T47D (cell line): ENCODE measurements at regions not wholly inside any gene's neighbourhood (a gene's known extent, or its start where the extent isn't known, plus 50 kb on each side); places are given as distances from the start of the nearest gene placed in this dataset.
"Not testable (repeated sequence)": the region's sequence is repeated elsewhere in the genome, so short reads cannot be mapped to it uniquely, and the experiment has no call there.

Source experiments
- DNase-seq, 2 experiments: peaks; one replicate each; pipeline versions ENCODE4 v3.0.0 to v3.0.0-alpha.2; 2011 to 2012; ENCODE audit warnings: low read depth in 1 of 2, low spot score in 1 of 2
- JUND ChIP-seq: IDR thresholded peaks from 2 replicates; pipeline ENCODE4 v1.6.1; 2012; ENCODE audit warnings: low read depth
- in situ Hi-C: cut with HindIII; loops from 2 replicates; pipeline ENCODE4 v1.10.0; 2016; ENCODE audit warnings: low sequenced_read_pairs, low pct_unique_long_range_greater_than_20kb

DNA sequence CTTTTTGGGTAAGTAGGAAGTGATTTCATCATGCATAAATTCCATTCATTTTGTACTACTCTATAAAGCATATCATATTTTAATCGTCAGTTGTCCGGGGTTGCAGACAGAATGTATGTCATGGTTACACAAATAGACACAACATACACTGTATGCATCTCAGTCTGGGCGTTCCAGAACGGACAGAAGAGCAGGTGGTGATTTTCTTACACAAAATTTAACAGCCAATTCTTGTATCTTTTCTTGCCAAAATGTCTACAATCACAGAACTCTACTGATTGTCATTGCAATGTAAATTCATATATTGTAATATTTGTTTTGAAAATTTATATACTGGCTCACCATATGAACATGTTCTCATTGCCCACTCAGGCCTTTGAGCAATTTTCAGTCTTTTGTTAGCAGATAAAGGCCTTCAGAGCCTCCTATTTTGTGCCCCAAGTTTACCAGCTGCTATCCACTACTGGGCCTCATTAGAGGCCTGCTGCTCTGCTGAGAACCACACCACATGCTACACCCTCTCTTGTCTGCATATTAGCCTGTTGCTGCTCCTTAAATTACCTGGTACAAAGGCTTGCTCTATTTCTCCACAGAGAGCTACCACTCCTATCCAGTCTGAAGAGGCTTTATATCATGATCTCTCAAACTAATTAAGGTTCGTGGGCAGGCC lies 61.5 kb downstream of the PRDM13 start:
- in situ Hi-C loops, result no loop called here
- DNase-seq, result no peak
- no peak for TF ChIP-seq JUND

DNA sequence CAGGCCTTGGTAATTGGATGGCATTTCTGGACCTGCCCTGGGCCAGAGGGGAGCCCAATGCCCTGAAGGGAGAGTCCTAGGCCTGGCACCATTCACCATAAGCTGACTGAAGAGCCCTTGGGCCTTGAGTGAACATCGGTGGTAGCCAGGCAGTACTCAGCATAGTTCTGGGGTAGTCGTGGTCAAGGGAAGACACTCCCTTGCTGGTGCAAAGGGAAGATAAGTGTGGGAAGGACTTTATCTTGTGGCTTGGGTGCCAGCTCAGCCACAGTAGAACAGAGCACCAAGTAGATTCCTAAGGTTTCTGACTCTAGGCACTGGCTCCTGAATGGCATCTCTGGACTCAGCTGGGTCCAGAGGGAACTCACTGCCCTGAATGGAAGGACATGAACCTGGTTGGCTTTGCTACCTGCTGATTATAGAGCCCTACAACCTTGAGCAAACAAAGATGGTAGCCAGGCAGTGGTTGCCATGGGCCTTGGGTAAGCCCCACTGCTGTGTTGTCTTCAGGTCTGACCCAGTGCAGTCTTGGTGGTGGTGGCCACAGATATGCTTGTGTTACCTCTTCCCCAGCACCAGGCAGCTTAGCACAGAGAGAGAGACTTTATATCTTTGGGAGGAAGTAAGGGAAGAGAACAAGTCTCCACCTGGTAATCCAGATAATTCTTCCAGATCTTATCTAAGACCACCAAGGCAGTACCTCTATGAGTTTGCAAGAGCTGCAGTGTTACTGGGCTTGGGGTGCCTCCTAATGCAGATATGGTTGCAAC lies 83.5 kb downstream of the PRDM13 start:
- in situ Hi-C loops, result no loop called here
- no peak for DNase-seq
- TF ChIP-seq JUND, result no peak

DNA sequence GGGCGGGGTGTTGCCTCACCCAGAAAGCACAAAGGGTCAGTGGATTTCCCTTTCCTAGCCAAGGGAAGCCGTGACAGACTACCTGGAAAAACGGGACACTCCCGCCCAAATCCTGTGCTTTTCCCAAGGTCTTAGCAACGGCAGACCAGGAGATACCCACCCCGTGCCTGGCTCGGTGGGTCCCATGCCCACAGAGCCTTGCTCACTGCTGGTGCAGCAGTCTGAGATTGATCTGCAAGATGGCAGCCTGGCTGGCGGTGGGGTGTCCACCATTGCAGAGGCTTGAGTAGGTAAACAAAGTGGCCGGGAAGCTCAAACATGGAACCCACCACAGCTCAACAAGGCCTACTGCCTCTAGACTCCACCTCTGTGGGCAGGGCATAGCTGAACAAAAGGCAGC lies 95.7 kb downstream of the PRDM13 start:
- DNase-seq, in situ Hi-C loops: not testable (repeated sequence)

DNA sequence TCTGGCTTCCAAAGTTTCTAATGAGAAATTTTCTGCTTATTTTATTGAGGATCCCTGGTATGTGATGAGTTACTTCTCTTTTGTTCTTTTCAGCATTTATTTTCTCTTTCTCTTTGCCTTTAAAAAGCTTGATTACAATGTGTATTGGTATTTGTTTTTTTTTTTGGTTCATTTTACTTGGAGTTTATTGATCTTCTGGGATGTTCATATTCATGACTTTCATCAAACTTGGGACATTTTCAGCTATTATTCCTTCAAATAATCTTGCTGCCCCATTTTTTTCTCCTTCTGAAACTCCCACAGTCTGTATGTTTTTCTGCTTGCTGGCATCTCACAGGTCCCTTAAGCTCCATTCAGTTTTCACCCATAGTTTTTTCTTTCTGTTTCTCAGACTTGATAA lies 102.4 kb downstream of the PRDM13 start:
- no peak for TF ChIP-seq JUND
- DNase-seq, result no peak
- in situ Hi-C loops, result no loop called here

DNA sequence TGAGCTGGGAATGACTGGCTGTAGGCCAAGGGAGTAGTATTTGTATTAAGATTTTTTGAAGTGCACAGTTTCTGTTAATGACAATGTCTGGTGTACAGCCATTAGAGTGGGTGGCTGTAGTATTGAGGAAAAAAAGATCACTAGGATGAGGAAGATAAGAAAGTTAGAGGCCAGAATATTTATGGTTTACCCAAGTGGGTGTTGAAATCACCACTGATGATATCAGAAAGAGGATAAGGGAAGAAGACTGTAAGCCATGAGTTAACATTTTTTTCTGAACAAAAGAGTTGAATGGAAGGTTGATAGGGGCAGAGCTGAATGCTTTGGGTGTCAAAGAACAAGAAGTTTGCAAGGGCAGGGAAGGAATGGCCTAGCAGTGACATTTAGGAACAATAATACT lies 104.7 kb downstream of the PRDM13 start:
- TF ChIP-seq JUND, result no peak
- in situ Hi-C loops, result no loop called here
- DNase-seq, result no peak

DNA sequence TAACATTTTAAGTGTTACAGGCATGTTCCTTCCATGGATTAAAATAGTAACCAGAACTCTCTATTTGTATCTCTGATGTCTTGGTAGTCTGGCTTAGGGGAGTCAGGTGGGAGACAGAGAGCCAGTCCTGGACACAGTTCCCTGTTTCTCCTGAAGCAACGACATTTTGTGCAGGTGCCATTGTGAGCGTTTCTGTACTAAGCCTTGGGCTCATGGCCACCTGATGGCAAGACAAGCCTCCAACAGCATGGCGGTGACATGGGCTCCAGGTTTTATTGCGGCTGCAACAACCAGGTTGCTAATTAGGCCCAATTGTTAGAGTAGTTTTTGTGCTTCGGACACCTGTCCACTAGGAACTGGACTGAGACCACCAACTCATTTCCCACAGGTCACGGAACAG lies 105.3 kb downstream of the PRDM13 start:
- TF ChIP-seq JUND, result no peak
- in situ Hi-C loops, result no loop called here
- no peak for DNase-seq

DNA sequence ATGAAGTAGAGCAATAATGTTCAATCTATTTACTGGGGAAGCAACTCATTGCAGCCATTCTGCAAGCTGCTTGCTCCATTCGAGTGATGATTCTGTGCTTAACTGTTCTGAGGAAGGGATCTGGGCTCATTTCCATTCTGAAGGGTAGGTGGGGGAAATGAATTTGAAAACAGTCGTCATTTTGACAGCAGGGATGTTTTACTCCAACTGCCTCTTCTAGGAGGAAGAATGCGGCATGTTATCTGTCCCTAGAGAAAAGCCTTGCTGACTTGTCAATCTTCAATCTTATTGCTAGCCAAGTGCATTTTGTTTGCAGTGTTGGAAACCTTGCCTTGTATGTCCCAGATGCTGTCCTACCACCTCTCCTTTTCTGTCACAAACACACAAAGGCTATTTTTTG lies 105.9 kb downstream of the PRDM13 start:
- DNase-seq, result no peak
- no peak for TF ChIP-seq JUND
- in situ Hi-C loops, result no loop called here

DNA sequence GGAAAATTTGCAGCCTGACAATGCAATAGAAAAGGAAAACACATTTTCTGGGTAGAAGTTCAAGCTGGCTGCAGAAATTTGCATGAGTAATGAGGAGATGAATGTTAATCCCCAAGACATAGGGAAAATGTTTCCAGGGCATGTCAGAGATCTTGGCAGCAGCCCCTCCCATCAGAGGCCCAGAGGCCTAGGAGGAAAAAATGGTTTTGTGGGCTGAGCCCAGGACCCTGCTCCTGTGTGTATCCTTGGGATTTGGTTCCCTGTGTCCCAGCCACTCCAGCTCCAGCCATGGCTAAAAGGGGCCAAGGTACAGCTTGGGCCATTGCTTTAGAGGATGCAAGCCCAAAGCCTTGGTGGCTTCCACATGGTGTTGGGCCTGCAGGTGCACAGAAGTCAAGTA lies 115.4 kb downstream of the PRDM13 start:
- DNase-seq, in situ Hi-C loops: not testable (repeated sequence)

DNA sequence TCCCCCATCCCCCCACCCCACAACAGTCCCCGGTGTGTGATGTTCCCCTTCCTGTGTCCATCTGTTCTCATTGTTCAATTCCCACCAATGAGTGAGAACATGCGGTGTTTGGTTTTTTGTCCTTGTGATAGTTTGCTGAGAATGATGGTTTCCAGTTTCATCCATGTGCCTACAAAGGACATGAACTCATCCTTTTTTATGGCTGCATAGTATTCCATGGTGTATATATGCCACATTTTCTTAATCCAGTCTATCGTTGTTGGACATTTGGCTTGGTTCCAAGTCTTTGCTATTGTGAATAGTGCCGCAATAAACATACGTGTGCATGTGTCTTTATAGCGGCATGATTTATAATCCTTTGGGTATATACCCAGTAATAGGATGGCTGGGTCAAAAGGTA lies 123.6 kb downstream of the PRDM13 start:
- in situ Hi-C loops, DNase-seq: not testable (repeated sequence)

DNA sequence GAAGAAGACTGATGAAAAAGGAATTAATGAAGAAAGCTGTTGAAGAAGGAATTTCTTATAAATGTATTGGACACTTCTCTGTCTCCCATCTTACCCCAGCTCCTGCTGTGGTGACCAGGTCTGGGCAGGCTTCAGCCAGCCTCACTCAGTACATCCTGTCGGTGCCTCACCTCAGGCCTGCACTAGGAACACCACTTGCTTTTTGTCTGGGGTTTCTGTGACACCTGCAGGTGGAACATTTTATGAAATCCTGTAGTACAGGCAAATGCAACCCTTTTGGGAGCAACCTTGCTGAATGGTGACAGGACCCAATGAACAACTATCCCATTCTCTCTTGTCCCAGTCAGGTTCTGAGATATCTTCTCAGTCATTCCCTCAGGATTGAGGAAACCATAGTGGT lies 129.7 kb downstream of the PRDM13 start:
- TF ChIP-seq JUND, result no peak
- peak in 1 of 2 experiments; percentile 48 for DNase-seq
- in situ Hi-C loops, result no loop called here

DNA sequence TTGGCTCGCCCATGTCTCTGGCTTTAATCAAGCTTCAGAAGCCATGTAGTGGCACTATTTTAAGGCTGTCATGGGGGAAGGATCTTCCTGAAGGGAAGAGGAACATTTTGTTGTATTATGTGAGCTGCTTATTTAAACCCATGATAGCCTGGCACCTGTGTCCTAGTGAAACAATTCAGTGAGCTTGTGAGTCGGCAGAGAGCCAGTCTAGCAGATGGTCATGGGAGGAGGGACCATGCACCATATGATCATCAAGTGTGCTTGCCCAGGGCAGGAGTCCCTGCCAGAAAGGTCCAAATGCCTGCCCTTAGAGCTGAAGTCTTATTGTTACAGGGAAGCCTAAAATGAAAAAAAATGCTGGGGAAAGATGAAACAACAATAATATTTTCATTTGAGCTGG lies 132.9 kb downstream of the PRDM13 start:
- DNase-seq, result no peak
- in situ Hi-C loops, result no loop called here
- no peak for TF ChIP-seq JUND

DNA sequence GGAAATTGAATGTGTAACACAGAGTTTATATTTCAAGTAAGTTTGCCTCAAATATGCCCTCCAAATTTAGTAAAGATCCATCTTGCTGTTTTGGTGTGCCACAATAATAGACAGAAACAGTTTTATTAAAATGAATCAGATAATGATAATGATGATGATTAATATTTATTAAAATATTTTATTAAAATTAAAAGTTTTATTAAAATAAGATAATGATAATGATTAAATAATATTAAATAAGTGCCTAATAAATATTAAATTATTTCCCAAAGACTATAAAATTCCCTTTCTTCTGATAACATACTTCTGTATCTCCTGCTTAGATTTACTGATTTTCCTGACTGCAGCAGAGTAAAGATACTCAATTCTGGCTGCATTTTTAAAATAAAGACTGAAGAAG lies 134.5 kb downstream of the PRDM13 start:
- in situ Hi-C loops, result no loop called here
- no peak for DNase-seq
- no peak for TF ChIP-seq JUND

DNA sequence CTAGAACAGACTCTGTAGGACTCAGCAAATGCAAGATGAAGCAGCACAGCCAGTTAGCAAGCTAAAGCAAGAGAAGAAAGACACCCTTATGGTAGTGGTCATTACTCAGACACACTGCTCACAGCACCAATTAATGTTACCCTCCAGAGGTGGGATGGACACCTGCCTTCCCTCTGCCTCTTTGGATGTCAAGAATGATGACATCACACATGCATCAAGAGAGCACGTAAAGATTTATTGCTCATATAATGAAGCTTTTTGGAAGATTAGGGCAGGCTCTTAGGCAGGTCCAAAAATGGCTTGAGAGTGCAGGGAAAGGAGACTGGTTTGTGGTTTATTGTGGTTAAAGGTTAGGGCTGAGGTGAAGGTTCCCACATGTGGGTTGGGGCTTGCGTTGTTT lies 137.0 kb downstream of the PRDM13 start:
- DNase-seq, result no peak
- in situ Hi-C loops, result no loop called here
- no peak for TF ChIP-seq JUND

DNA sequence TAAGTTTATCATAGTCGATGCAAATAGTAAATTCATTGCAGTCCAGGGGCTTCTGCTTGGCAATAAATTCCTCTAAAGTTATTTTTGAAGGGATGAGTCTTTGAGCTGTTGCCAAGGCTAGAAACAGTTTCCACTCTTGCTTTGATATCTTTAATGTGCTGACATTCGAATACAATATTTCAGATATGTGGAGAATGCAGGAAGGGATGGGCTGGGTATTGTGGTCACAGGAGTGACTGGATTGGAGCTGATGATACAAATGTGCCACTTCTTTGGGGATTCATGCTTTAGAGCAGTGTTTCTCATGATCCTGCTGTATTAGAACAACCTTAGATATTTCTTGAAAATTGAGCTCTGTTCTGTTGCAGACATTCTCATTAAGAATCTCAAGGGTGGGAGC lies 139.0 kb downstream of the PRDM13 start:
- in situ Hi-C loops, result no loop called here
- no peak for TF ChIP-seq JUND
- DNase-seq, result no peak
